CD1c-positive myeloid dendritic cell (primary cell): ENCODE measurements at regions not wholly inside any gene's neighbourhood (a gene's known extent, or its start where the extent isn't known, plus 50 kb on each side); places are given as distances from the start of the nearest gene placed in this dataset.

Experiments used
- DNase-seq: peaks from one replicate; pipeline ENCODE4 v3.0.0-alpha.2; 2016; ENCODE audit errors: extremely low spot score

DNA sequence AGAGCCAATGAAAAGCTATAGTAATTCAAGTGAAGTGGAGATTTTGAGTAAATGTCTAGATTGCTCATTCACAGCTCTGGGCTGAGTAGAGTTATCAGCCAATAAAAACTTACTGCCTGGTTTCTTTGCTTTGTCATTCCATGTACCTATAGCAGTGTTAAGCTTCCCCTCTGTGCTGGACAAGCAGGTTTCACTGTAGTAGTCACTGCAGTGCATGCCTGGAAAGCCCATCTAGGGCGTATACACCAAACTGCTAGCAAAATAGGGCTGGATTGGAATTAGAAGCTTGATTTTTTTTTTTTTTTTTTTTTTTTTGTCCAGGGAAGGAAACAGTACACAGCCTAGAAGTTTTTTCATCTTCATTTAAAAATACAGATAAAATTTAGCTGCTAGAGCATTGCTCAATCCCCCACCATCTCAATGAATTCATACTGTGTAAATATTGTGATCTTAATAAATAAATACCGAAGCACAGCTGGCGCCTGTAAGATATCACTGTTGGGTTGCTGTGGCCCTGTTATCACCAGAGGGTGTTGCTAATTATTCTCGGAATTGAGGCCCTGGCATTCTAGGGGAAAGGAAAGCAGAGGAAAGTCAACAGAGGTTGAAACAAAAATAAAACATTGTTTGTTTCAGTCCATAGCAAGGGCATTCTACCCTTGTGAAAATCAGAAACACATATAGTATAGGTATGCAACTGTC lies 968.5 kb upstream of the GJE1 start:
- no peak for DNase-seq

DNA sequence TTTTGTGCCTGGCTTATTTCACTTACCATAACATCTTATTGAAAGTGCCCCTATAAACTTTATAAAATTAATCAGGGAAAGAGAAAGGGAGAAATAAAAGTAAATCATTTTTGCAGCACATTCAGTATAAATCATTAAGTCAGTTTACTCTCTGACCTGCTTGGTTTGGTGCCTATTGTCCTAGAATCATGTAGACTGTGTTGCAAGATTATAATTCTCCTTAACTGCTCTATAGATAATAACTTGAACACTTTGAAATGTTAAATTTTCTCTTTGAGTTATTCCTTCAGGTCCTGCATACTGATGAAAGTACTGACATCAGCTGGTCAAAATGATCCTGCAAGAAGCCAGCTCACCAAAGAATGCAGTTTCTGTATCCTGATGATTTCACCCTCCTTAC lies 969.6 kb upstream of the GJE1 start:
- no peak for DNase-seq

DNA sequence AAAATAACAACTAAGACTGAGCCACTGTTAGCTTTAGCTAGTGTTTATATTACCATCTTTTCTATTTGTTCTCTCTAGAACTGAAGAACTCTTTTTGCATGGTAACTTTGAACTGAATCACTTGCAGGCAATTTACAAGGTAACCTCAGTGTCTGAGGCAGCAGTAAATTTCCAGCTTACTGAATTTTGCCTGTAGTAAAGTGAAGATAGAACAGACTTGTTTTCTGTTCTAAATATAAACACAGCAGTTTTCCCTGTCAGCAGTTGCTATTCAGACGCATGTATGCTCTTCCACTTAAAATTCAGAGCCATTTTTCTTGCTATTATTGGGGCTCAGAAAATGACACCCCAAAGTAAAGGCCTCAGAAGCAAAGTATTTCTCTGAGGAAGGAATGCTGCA lies 974.0 kb upstream of the GJE1 start:
- DNase-seq, result no peak

DNA sequence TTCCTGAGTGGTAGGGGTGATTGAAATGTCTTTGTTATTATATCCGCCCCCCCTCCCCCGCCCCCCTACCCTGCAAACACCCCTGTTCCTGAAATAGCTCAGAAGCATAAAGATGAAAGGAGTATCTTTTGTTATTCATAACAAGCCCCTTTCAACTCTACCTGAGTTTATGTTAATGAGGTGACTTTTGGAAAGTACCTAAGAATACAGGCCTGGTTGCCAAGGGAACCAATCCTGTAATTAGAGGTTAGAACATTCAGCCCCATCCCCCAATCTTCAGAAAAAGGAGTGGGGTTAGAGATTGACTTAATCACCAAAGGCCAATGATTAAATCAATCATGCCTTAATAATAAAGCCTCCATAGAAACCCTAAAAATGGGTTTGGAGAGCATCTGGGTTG lies 979.2 kb upstream of the GJE1 start:
- no peak for DNase-seq

DNA sequence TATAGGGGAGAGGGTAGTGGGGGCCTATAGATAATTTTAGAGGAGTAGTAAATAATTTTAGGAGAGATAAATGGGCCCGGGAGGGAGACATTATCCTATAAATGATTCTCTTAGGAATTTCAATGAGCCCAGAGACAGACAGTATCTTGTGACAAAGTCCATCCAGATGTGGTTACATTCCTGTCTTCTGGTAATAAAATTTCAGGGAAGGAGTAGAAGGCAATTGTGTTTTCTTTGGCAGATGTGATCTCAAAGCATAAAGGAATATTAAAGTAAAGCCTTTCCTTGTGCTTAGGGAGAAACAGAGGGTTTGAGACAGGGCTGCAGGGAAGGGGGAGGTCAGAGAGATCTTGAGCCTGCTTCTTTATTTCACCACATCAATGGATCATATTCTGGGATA lies 979.8 kb upstream of the GJE1 start:
- no peak for DNase-seq

DNA sequence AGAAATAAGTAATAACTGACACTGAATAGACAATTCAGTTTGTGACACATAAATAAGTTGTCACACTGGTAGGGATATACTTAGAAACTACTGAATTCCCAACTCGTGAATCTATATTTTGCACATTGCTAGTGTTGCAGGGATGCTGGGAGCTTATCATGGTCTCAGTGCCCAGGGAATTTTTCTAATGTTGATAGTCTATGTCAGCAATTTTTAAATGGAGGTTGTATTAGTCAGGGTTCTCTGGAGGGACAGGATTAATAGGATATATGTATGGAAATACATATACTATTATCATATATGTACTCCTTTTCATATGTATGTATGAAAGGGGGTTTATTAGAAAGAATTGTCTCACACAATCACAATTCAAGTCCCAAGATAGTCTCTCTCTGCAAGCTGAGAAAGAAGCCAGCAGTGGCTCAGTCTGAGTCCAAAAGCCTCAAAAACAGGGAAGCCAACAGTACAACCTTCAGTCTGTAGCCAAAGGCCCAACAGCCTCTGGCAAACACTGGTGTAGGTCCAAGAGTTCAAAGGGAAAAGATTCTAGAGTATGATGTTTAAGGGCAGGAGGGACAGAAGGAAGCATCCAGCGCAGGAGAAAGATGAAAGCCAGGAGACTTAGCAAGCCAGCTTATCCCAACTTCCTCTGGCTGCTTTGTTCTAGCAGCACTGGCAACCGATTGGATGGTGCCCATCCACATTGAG lies 980.9 kb upstream of the GJE1 start:
- no peak for DNase-seq

DNA sequence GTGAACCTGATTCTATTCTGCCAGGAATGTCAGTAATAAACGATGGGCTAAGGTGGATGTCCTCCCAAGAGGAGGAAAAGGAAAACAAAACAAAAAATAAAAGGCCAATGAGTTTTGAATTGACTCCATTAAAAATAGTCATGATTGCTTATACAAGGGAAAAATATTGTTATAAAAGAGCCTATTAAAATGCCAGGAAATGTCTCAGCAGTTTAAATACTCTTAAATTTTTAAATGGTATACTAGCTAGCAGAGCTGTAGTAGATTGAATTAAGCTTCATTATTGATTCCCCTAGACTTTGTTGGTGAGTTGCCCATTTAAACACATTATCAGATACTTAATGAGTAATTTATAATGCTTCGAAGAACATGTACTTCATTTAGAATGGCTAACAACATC lies 990.9 kb upstream of the GJE1 start:
- DNase-seq, result no peak

DNA sequence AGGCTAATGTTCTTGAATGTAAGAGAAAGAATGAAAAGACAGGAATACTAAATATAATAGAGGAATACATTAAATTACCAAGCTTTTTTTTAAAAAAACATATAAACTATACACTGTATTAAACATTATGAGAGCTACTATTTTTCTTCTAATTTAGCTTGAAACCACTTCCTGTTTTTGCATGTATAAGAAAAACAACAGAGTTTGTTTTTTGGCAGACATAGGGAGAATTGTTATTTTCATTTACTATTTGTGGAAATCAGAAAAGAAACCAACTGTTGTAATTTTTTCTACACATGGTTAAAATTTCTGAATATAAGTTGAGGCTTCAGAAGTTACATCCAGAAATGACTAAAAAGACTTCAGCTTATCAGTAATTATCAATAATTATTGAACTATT lies 991.8 kb upstream of the GJE1 start:
- DNase-seq, result no peak

DNA sequence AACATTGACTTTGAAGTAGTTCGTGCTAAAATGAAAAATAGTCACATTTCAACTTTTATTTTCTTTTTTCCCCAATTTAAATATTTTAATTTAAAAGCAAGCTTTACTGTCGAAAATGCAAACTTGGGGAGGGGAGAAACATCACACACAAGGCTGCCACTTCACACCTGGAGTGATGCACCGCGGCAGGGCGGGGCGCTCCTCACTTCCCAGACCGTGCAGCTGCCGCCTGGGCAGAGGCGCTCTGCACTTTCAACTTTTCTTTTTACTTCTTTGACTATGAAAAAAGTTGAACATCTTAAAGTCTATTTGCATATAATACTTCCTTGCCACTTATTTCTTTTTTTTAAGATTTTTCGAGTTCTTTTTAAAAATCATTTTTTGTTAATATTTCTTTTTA lies 993.3 kb upstream of the GJE1 start:
- DNase-seq, result no peak

DNA sequence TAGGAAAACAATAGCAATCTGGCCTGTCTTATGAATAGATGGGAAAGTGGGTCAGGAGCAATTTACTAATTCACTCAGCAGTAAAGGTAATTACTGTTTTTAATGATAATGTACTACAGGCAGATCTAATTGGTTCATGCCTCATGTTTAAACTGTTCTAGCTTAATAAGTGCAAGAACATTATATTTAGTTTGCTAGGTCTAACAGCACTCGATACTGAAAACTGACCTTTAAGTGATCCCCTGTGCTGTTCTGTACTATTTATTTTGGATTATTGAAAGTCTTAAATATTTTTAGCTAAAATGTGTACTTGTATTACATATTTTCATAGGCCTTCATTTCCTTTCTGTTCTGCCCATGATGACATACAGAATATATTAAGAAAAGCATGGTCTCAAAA lies 998.0 kb upstream of the GJE1 start:
- no peak for DNase-seq

DNA sequence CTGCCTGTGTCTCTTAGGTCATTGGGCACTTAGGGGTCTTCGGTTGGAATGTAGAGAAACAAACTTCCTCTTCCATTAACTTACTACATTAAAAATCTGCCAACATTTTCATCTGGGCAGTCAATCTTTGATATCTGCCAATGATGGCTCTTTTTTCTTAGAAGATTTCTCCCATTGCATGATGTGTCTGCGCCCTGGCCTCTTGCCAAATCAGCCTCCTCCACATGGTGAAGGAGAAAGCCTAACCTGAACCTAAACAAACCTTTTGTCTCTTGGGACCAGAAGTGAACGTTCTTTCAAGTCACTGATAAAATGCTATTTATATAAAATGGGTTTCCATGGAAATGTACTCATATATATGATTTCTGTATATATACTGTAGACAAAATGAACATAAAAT lies 998.9 kb upstream of the GJE1 start:
- no peak for DNase-seq

DNA sequence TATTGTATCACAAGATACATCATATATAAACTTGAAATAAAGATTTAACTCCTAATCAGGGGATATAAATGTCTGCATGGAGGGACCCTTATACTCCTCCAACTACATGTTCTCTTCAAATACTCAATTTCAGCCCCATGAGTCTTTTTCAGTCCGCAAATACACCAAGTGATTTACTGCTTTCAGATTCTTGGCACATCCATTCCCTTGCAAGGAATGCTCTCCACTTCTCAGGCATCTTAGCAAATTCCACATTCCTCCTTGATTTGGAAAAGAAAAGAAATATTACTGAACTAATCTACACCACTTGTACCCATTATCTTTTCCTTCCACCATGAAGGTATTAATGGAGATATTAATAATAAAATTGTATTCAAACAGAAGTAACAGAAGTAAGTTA lies 999.4 kb upstream of the GJE1 start:
- no peak for DNase-seq

DNA sequence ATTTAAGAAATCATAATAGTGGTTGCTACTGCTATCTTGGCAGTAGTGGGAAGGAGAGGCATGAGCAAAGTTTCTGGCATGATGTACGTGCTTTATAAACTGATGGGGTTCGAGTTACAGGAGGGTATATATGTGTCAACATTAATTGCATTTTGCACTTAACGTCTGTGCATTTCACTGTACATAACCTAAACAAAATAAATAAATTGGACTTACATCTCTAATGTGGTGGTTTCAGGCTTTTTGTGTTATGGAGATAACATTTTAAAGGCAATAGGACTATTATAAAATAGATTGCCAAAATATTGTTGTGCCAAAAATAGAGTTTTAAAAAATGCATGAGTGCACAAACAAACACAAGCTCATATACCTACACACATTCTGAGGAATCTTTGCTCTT lies 1001.1 kb upstream of the GJE1 start:
- no peak for DNase-seq

DNA sequence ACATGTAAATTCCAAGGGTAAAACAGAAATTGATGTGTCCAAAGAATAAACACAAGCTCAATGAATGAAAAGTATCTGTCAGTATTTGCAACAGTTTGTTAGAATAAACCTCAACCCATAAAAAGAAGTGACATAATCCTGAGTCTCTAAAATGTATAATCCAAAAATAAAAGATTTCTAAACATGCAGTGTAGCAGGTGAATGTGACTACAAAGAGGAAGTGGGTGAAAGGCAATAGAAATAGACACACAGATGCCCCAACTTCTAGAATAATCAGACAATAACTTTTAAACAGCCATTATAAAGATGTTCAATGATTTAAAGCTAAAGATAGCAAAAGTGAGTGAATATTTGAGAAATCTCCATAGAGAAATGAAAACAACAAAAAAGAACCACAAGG lies 1009.2 kb upstream of the GJE1 start:
- no peak for DNase-seq

DNA sequence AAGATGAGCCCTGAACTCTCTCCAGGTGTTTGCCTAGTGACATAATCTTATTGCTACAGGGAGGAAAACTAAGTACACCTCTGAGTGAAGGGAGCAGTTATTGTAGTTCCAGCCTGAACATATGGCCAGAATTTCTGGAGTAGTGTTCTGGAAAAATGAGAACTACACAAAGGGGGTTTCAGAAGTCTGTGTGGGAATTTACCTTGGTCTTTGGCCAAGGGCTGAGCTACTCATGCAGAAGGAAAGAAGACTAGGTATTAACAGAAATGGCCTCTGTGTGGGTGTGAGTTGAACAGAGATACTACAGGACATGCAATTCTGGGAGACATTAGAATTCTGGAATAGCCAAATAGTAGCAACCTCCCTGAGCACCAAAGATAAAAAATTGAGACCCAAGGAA lies 1009.7 kb upstream of the GJE1 start:
- DNase-seq, result no peak

DNA sequence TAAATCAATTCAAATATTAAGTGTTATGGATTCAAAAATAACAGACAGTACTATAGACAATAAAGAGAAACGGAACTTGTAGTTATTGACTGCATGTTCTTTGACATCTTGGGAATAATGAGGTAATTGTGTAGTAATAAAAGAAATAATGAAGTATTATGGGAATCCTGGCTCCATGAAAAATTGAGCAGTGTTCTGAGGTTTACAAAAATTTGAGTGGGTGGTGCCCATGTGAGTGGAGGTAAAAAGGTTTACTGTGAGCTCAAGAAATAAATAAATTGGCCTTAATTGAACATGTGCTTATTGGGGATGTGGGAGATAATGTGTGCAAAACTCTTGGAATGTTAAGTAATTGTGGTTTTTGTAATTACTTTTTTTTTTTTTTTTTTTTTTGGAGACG lies 1013.7 kb upstream of the GJE1 start:
- no peak for DNase-seq

DNA sequence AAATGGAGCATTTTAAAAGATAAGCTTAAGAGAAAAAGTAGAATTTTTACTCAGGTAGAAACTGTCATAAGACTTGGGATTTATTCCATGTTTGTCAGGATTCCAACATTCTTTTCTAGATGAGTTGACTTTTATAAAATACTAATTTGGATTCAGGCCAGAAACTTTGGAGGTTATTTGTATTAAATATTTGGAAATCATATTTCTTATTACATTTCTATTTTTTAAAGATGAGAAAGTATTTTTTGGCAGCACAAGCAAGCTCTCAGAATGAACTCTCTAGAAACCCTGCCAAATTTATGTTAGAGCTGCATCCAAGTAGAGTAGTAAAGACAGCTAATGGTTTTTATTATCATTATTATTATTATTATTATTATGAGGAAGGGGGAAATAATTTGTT lies 1014.9 kb upstream of the GJE1 start:
- no peak for DNase-seq

DNA sequence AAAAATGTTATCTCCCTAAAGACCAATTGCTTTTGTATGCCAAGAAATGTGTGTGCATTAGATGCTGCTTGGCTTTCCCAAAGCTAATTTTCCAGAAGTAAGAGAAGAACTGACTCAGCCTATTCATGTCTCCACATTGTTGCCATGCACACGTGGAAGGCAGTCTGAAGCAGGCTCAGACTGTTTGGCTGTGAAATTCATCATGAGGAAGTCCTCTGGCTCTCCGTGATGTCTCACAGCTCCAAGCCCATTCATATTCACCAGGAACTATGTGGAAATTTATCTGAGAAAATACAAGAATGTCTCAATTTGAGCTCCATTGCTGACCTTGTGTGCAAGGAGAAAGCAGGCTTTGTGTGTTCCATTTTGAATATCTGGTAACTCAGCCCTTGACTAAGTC lies 1022.2 kb upstream of the GJE1 start:
- no peak for DNase-seq

DNA sequence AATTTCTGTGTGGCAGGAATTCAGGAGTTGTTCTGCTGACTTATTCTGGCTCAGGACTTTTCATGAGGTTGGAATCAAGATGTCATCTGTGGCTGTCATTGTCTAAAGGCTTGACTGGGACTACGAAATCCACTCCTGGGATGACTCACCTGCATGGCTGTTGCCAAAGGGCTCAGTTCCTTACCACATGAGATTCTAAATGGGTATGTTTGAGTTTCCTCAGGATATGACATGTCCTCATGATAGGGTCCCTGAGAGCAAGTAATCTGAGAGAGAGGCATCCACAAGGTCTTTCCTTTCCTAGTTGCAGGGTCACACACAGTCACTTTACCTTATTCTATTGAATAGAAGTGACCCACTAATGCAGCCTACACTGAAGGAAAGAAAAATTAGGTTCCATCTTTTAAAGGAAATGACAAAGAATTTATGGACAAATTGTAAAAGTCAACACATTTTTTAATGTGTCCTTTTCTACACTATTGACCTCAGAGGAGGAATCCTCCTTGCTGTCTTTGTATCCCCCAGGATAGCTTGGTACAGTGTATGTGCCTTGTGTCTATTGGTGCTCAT lies 1025.0 kb upstream of the GJE1 start:
- no peak for DNase-seq

DNA sequence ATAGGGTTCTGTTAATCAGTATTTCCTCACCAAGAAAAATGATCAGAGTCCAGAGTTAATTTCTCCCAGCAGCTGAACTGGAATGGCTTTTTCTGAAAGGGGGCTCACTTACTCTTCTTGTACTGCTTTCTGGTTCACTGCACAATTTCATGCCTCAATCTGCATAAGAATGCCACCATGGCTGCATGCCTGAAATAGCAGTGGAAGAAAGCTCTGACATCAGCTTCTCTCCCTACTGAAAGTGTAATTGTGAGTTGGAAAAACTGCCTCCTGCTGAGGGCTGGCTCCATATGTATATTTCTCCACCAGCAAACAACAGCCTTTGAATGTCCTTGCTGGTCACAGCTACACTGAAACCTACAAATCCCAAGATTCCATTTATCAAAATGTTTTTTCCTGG lies 1027.2 kb upstream of the GJE1 start:
- no peak for DNase-seq

DNA sequence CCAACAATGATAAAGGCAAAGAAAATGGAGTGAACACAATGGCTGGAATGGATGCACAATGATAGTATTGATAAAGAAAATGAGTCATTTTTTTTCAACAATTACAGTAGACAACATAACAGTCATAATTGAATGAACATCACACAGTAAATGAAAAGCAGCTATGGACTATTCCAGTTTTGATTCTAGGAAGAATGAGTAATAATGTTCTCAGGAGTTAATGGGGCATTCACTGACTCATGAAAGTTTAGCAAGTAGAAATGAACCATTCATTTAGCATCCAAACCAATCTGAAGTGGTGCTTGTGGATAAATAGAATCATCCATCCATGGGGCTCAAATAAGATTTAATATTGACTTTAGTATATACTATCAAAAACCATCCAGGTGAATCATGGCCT lies 1029.5 kb upstream of the GJE1 start:
- no peak for DNase-seq

DNA sequence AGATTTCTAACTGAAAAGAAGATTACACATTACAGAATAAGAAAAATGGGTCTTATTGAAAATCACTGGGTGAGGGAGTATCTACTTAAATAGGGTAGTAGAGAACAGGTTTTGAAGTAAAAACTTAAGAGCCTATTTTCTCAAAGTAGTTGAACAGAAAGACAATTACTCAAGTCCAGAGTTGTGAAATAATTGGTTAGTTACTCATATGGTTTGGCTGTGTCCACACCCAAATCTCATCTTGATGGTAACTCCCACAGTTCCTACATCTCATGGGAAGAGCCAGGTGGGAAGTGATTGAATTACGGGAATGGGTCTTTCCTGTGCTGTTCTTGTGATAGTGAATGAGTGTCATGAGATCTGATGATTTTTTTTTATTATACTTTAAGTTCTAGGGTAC lies 1035.3 kb upstream of the GJE1 start:
- no peak for DNase-seq

DNA sequence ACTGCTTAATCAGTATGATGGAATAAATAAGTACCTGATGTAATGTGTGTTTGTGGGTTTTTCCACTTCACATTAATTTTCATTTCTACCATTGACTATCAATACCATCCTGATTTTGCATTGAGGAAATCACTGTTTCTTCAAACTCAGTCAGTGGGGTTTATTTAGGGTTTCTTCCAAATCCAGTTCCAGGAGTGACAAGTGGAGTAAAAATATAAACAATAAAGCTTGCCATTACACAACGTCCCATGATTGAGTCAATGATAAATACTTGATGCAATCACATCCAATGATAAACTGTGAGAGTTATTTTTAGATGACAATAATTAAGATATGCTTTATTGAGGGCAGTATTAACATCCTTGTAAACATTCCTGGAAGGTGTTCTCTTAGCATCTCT lies 1037.4 kb upstream of the GJE1 start:
- DNase-seq, result no peak

DNA sequence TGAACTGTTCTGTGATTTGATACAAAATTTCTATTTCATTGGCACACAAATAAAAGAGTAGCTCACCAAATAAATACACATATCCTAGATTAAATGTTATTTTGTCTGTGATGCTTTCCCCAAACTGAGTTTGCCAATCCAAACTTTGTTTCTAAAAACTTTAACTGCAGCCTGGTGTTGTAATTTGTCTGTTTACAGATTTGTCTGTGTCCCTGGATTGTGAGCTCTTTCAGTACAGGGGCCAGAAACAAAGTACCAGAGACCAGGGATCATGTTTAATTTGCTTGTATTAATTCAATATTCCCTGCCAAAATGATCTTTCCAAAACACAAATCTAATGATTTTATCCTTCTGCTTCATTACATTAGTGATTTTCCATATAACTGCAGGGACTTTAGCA lies 1044.6 kb upstream of the GJE1 start:
- DNase-seq, result no peak
